Lung (tissue), 11 donors: ENCODE measurements at regions not wholly inside any gene's neighbourhood (a gene's known extent, or its start where the extent isn't known, plus 50 kb on each side); places are given as distances from the start of the nearest gene placed in this dataset.

ENCODE experiments used
- ATAC-seq: fragments of 200-7000 bp; cut with Tn5 transposase; one replicate; pipeline ENCODE4 v1.9.1; 2020; ENCODE audit warnings: moderate number of reproducible peaks; ENCODE audit not compliant: insufficient read depth, low FRiP score
- DNase-seq, 3 donors: peaks; one replicate each; pipeline ENCODE4 v3.0.0-alpha.2; 2013 to 2017
- H3K27ac ChIP-seq, 2 donors: one replicate each; pipeline ENCODE4 v1.5.1; 2013; ENCODE audit warnings: mild to moderate bottlenecking in 2 of 2, moderate library complexity in 2 of 2, control low read depth in 1 of 2, inconsistent platforms in 1 of 2, low read depth in 1 of 2, low read length in 1 of 2
- H3K27me3 ChIP-seq, 3 donors: one replicate each; pipeline ENCODE4 v1.5.1; 2013; ENCODE audit warnings: low read length in 2 of 3; ENCODE audit not compliant: control insufficient read depth in 3 of 3, insufficient read depth in 3 of 3
- H3K36me3 ChIP-seq, 4 donors: one replicate each; pipeline ENCODE4 v1.5.1; 2013; ENCODE audit warnings: low read length in 4 of 4, mild to moderate bottlenecking in 1 of 4, moderate library complexity in 1 of 4; ENCODE audit not compliant: control insufficient read depth in 4 of 4, insufficient read depth in 4 of 4
- H3K4me1 ChIP-seq, 5 donors: one replicate each; pipeline ENCODE4 v1.5.1; 2013; ENCODE audit warnings: low read length in 5 of 5, mild to moderate bottlenecking in 2 of 5, moderate library complexity in 1 of 5; ENCODE audit not compliant: control insufficient read depth in 5 of 5, insufficient read depth in 5 of 5
- H3K4me3 ChIP-seq: one replicate; pipeline ENCODE4 v1.5.1; 2013; ENCODE audit warnings: mild to moderate bottlenecking, control low read depth, moderate library complexity
- H3K9ac ChIP-seq, 2 donors: one replicate each; pipeline ENCODE4 v1.5.1; 2013; ENCODE audit warnings: low read length in 2 of 2, control low read depth in 1 of 2; ENCODE audit not compliant: insufficient read depth in 1 of 2
- H3K9me3 ChIP-seq, 4 donors: one replicate each; pipeline ENCODE4 v1.5.1; 2013; ENCODE audit warnings: low read length in 3 of 4, mild to moderate bottlenecking in 1 of 4, moderate library complexity in 1 of 4; ENCODE audit not compliant: control insufficient read depth in 4 of 4, insufficient read depth in 3 of 4
- CTCF ChIP-seq: IDR thresholded peaks from 2 replicates; pipeline ENCODE4 v1.5.1; 2012; ENCODE audit warnings: mild to moderate bottlenecking; ENCODE audit errors: control extremely low read depth, extremely low read depth
- WGBS, 2 donors: extraction: QIAGEN DNeasy Blood & Tissue Kit; methylation state at CpG; one replicate each; pipeline ENCODE4 v1.1.7; 2013; 5-methylcytosine and 5-hydroxymethylcytosine counted together
- donor health status: control.
- donor health status: control.
- donor health status: Bipolar disorder and iron deficiency.
- donor health status: healthy.
- donor health status: DM: yes; HTN: yes; CAD: no.

GRCh38 chr4:183770906-183771305 is 111.8 kb downstream of the TRAPPC11 start:
- WGBS, 2 donors = 69 to 75% methylated on average over 7 of the region's 7 CpGs
- no peak overlapping the region for H3K4me3 ChIP-seq
- peak in 2 of 3 donors; percentile 33 to 64 for DNase-seq
- no peaks in the 10 kb centered on the region for H3K36me3 ChIP-seq
- H3K9me3 ChIP-seq = no peaks in the 10 kb centered on the region
- no peak for TF ChIP-seq CTCF
- peaks cover 0 to 1% (median 0%) of the 10 kb centered on the region in 5 donors for H3K4me1 ChIP-seq
- H3K27me3 ChIP-seq = no peaks in the 10 kb centered on the region
- H3K9ac ChIP-seq = no peak overlapping the region
- ATAC-seq = no peak
- H3K27ac ChIP-seq = no peak overlapping the region

- H3K9me3 ChIP-seq = no peaks in the 10 kb centered on the region
- ATAC-seq = no peak
- H3K4me1 ChIP-seq = no peaks in the 10 kb centered on the region
- TF ChIP-seq CTCF = no peak
- WGBS, 2 donors = 99 to 100% methylated on average over 1 of the region's 1 CpG
- no peak overlapping the region for H3K27ac ChIP-seq
- no peak for DNase-seq
- no peaks in the 10 kb centered on the region for H3K27me3 ChIP-seq
- no peak overlapping the region for H3K4me3 ChIP-seq
- no peaks in the 10 kb centered on the region for H3K36me3 ChIP-seq
- H3K9ac ChIP-seq = no peak overlapping the region
Observed at GRCh38 chr4:183772361-183772760, 113.3 kb downstream of the TRAPPC11 start.

- H3K27ac ChIP-seq = no peak overlapping the region
- TF ChIP-seq CTCF = no peak
- no peaks in the 10 kb centered on the region for H3K36me3 ChIP-seq
- WGBS, 2 donors = 49 to 72% methylated on average over 5 of the region's 5 CpGs
- no peak overlapping the region for H3K4me3 ChIP-seq
- H3K4me1 ChIP-seq = no peaks in the 10 kb centered on the region
- H3K9ac ChIP-seq = no peak overlapping the region
- H3K27me3 ChIP-seq = no peaks in the 10 kb centered on the region
- ATAC-seq (no peak), DNase-seq (no peak)
- H3K9me3 ChIP-seq = no peaks in the 10 kb centered on the region
Observed at GRCh38 chr4:183773790-183774189, 114.7 kb downstream of the TRAPPC11 start.

- Histone ChIP-seq H3K9me3 (no peaks in the 10 kb centered on the region), H3K27me3 (no peaks in the 10 kb centered on the region), H3K4me1 (peaks cover 2 to 5% (median 3%) of the 10 kb centered on the region in 5 donors), H3K4me3 (no peak overlapping the region), H3K27ac (no peak overlapping the region), H3K36me3 (no peaks in the 10 kb centered on the region), H3K9ac (no peak overlapping the region)
- 93 to 98% methylated on average over 4 of the region's 4 CpGs for WGBS, 2 donors
- DNase-seq (no peak), ATAC-seq (no peak)
- TF ChIP-seq CTCF = no peak
Observed at GRCh38 chr4:183783306-183783705, 121.8 kb upstream of the STOX2 start.
